ENCODE measurements at regions not wholly inside any gene's neighbourhood (a gene's known extent, or its start where the extent isn't known, plus 50 kb on each side); places are given as distances from the start of the nearest gene placed in this dataset.
"Not testable (repeated sequence)": the region's sequence is repeated elsewhere in the genome, so short reads cannot be mapped to it uniquely, and the experiment has no call there.

DNA sequence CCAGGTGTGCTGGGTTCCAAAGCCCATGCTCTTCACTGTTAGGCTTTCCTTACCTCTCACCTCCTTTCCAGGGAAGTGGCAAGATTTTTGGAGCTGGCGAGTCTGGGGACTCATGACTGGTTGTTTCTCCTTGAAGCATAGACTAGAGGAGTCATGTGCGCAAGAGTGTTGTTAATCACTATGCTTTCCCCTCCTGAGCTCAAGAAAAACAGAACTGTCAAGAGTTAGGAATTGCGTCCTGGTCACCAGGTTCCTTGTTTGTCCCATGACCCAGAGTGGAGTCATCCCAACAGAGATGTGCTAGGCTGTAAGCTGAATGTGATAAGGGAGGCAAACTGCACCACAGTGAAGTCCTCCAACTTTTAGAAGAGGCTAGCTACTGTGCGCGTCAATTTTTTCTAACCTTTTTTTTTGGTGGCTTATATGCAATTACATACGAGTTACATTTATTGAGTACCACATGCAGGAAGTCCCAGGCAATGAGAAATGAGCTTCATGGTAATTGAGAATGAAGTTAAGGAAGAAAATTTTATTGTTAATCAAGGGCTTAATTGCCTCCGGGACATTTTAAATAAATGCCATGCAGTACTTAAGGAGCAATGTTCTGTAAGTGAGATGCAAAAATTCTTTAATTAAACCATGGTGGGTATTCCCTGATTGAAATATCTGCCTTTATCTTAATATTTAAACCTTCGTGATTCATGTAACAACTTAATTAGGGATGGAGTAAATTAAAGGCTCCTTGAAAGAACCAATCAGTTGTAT, 233.9 kb downstream of the ZIC5 start:
- DNase-seq (ENCODE audit: low spot score): no peak

DNA sequence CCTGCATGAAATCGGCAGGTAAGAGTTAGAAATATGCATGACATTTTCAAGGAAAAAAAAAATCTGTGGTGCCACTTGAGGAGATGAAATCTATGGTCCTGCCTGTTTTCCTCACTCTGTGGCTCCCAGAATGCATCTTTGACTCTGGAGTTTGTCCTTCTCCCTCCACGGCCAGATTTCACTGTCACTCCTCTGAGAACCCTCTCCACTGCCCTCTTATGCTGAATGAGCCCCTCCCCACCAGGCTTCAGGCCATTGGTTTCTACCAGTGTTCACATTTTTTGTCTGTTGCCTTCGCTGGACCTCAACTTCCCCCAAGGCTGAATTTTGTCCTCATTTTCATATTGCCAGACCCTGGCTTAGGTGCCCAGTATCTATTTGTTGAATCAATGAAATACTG, 235.0 kb downstream of the ZIC5 start:
- no peak for DNase-seq (ENCODE audit: low spot score)

DNA sequence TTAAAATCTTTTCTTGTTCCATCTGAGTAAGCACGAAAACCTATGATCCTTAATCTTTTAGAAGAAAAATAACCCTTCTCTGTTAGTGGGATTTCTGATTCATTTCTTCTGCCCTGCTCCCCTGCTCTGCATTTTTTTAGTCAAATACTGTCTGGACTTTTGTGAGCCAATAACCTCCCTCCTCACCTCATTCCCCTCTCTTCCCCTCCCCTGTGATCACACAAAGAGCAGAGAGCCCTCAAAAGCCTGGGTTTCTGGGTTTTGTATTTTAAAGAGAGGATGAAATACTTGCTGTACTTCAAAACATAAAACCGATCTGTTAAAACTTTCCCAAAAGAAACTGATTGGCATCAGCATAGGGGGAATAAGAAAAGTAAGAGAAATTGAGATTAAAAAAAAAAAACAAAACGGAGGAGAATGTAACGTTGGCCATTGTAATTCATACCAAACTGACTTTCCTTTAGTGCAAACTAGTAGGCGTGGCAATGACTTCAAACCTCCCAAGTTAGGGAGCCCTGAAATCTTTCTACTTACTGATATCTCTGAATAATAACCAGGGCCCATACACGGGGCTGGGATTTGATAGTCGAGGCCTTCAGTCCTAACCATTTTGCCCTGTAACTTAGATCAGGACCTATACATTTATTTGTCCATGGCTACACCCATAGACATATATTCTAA, 232.9 kb downstream of the TM9SF2 start:
- DNase-seq (ENCODE audit: low spot score): no peak

DNA sequence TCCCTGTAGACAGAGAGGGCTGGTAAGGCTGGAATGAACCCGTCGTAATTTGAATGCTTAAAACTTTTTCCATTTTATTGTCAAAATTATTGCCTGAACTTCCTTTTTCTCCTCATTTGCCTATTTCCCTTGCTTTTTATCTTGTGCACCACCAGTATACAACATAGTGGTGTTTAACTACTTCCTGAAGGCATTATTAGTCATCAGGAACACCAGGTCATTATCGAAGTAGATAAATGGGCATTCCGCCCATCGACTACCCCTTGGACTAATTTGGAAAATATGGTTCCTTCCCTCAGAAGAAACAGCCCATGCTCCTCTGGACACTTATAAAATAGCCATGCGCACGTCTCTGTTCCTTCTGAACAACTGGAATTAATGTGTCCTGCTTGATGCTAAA, 232.1 kb downstream of the TM9SF2 start:
- DNase-seq (ENCODE audit: low spot score): no peak

DNA sequence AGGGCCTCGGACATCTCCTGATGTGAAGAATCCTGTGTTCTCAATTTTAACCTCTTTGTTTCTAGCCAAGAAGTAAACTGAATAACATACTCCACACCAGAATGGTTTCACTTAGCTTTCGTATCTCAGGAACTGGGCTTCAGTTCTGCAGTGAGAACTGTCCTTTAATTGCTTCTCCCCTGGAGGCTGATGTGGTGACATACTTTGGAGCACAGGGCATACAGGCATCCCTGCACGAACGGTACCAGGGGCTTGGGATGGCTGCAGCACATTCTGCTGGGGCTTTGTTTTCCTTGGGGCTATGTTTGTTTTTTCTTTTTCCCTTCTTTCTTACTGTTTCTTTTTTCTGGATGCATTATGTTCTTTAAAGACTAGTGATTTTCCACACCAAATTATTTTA, 230.5 kb downstream of the TM9SF2 start:
- no peak for DNase-seq (ENCODE audit: low spot score)

DNA sequence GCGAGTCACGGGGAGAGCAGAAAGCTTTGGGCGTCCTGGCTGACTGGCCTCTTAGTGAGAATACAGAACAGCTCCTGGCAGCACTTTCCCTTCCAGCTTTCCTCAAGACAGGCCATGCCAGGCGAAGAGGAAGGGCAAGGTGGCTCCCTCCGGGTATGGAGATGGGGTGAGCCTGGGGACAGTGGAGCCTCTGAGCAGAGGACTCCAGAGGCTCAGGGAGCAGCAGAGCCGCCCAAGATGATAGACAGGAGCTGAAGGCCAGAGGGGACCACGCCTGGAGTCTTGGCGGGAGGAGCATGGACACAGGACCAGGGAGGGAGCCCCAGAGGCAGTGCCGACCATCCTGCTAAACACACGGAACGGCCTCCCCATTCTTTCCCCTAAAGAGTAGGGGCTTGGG, 229.1 kb downstream of the TM9SF2 start:
- no peak for DNase-seq (ENCODE audit: low spot score)

DNA sequence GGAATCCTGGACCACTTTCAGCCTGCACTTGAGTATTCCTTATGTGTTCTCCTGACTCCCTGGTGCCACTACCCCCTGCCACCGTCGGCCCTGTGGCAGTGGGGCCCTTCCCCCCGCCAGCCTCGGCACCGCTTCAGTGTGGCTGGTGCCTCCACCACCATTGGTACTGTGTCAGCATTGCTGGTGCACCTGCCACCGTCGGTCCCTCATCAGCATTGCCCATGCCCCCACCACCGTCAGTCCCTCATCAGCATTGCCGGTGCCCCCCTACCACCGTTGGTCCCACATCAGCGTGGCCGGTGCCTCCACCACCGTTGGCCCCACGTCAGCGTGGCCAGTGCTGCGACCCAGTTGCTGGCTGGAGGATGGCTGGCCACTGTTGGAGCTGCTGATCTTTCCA, 228.5 kb downstream of the TM9SF2 start:
- DNase-seq (ENCODE audit: low spot score): no peak

DNA sequence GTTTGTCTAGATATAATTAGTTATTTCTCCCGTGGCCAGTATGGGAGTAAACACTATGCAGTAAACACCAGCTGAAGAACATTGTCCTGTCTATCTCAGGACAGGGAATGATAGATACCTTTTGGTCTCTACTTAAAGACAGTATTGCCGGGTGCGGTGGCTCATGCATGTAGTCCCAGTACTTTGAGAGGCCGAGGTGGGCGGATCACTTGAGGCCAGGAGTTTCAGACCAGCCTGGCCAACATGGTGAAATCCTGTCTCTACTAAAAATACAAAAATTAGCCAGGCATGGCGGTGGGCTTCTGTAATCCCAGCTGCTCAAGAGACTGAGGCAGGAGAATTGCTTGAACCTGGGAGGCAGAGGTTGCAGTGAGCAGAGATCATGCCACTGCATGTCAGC, 226.4 kb downstream of the TM9SF2 start:
- not testable (repeated sequence) for DNase-seq (ENCODE audit: low spot score)

DNA sequence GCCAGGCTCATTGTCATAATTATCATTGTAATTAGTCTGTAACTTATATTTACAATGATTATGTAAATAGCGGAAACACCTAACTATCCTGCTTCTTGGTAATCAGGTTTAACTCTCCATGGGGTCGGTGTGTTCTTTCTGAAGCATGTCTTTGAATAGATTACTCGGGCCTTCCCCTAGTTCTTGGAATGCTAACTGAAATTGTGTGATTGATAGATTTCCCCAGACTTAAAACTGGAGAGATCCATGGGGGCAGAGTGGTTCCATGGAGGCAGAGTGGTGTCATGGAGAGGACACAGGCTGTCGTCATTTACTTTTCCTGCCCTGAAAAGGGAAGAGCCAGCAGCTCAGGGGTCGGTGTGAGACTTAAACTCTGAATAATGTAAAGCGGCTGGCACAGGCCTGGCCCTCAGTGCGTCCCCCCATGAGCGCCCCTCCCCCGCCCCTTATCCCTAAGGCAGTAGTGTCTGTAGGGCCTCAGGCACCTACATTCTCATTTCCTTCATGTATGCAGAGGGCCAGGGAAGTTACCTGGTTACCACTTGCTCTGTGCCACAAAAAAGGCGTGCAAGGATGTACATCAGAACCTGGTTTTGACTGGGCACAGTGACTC, 225.1 kb downstream of the TM9SF2 start:
- DNase-seq (ENCODE audit: low spot score): no peak

DNA sequence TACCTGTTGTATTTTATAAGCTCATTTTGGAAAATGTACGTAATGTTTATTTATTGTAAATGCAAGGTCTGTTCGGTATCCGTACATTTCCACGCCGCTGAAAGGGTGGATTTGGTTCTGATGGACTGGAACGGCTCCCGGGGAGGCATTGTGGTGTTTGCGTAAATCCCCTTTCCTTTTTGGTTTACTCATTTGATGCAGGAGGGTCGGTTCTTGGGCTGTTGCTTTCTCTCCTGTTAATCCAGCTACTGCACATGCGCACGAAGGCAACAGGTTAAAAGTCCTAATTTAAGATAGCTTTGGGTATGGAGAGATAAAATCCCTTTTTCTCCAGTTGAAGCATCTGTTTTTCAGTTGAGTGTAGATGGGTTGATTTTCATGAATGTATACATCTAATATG, 224.4 kb downstream of the TM9SF2 start:
- DNase-seq (ENCODE audit: low spot score): no peak

DNA sequence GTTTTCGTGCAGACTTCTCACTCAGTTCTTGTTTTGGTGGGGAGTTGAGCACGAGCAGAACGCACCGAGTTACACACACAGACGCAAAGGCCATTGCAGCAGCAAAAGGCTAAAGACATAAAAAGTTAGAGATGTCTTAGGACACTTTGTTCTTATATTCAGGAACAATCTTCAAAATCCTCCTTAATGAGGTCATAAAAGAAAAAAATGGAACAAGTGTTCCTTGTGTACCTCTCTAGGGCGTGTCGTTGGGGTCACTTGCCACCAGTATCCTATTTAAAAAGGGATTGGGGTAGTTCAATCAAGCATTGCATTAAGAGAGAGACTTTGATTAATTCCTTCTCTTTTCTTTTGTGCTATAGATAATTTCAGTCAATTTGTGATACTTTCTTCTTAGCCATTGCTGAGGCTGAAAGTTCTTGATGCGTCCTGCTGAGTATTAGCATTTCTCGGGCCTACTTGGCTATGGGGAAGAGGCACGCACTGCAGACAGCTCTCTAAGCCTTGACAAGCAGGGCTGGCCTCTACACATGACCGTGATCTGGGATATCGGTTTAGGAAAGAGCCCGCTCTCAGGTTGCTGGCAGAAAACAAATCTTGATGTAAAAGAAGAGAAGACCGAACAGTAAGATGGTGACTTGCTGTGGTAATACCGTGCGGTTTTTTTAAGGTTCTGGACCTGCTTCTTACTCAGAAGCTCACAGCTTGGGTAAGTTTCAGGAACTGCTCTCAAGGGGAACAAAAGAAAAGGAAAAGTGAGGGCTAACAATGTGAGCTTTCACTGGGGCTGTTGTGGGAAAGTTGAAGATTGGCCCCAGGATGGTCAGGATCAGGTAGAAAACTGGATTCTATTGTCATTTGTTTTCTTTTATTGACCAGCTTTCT, 223.6 kb downstream of the TM9SF2 start:
- no peak for DNase-seq (ENCODE audit: low spot score)

DNA sequence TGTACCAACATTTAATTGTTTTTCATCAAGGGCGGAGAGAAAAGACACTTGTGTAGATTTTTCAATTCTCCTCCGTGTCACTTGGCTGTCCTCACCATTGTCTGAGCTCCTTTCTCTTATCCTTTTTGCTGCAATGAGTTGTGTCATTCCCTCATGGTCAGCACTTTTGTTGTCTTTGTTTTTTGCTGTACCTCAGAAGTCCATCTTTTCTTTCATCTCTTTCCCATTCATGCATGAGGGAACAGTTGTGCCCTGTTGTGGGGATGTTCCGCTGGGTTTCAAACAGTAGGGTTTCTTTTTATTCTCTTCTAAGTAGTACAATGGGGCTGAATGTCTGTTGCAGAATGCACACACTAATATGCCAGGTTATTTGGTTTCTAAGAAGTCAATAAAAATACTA, 222.6 kb downstream of the TM9SF2 start:
- no peak for DNase-seq (ENCODE audit: low spot score)

DNA sequence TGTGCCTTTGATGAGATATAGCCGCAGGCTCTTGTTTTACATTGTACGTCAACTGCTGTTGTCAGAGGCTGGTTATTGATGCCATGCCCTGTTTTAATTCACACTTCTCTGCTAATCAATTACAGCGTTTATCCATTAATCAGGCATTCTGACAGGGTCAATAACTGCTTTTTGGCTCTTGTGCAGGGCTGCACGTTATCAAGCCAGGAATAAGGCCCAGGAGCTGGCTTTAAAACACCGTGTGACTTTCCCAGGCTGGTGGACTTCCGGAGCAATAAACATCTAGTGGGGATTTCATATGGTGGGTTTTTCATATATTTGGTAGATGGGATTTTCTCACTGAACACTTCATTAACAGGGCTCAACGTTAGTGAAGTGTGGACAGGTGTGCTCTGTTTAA, 221.7 kb downstream of the TM9SF2 start:
- DNase-seq (ENCODE audit: low spot score): no peak

DNA sequence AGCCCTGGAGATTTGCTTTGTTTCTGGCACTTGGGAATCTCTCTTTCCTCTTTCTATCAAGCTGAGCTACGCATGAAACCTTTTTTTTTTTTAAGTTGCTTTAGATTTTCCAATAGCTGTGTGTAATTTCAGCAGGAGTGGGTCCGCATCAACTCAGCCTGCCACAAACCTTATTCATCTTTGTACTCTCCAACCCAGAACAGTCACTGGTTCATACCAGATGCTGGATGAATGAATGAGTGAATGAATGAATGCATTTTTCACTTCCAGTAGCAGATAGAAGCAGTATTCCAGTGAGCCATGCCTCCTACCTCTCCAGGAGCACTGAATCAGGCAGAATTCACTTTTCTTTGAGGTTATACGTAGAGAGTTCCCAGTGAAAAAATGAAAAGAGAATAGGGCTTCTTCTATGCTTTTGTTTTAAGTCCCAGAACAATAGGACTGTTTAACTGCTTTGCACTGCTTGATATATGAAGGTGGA, 221.1 kb downstream of the TM9SF2 start:
- no peak for DNase-seq (ENCODE audit: low spot score)

DNA sequence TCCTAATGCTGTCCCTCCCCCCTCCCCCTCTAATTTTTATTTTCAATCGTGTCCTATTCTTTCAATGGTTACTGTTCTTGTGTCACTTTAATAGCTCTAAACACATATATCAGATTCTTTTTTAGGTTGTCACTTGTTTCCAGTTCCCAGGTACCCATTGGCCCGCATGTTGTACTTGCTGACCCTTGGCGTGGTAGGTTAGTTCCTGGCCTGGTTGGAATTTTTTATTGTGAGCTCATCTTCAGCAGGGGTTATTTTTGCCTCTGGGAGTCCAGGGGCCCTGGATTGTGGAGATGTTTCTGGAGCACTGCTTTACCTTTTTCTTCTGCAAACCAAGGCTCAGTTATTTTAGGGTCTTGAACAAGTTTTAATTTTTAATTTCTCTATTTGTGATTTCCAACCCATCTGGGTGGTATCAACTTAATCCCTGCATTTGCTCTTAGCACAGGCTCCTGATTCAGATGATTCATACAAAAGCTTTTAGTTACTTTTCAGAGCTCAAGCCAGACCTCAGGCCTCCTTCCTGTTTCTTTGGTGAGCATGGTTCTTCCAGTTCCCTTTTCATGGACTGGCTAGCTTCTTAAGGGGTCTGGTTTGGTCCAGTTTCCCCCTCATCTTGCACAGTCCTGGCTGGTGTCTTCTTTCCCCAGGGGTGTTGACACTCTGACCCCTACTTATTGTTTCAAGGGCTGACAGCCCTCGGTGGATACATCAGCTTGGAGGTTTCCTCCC, 220.5 kb downstream of the TM9SF2 start:
- no peak for DNase-seq (ENCODE audit: low spot score)

DNA sequence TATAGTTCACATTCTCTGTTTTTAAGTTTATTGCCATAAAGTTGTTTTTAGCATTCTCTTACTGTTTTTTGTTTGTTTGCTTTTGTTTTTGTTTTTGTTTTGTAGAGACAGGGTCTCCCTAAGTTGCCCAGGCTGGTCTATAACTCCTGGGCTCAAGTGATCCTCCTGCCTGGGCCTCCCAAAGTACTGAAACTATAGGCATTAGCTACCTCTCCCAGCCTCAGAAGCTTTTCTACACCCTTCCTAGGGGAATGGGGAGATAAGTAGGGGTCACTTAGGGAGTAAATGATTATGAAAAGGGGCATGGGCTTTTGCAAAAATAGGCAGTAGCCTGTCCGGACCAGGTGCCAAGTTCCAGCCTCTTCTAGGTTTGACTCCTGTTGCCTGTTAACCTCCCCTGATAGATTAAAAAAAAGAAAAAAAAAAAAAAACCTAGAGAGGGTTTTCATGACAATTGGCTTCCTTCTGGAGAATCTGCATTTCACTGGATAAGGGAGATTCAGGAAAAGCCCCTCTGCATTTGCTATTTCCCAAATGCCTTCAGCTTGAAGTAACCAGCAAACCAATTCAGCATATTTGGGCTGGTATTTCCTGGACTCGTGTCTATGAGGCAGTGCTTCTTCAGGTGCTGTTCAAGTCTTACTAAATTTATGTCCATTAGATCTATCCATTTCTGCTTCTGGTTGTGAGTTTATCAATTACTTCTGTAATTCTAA, 216.8 kb downstream of the TM9SF2 start:
- no peak for DNase-seq (ENCODE audit: low spot score)

DNA sequence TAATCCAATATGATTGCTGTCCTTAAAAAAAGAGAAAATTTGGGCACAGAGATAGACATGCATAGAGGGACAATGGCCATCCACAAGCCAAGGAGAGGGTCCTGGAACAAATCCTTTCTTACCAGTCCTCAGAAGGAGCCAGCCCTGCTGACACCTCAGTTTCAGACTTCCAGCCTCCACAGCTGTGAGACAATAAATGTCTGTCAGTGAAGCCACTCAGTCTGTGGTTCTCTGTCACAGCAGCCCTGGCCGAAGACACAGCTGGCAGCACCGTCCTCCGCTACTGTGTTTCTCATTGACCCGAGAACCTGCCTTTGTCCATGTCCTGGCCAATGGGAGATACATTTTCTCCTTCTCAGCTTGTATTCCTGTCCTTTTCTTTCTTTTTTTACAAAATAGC, 207.9 kb downstream of the TM9SF2 start:
- no peak for DNase-seq (ENCODE audit: low spot score)

DNA sequence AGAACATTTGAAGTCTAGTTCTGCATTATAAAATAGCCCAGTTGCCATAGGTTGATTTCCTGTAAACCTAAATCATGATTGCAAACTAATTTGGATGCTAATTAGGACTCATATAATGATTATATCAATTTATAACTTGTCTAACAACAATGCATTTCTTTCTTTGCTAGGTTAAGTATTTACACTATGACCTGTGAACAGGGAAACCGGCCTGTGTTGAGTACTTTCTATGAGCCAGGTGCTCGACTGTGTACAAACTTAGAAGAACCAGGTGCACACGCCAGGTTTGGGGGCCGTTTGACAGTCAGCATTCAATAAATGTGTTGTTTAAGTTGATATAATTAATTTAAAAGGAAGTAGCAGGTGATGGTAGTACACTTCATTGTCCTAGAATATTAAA, 203.1 kb downstream of the TM9SF2 start:
- DNase-seq (ENCODE audit: low spot score): no peak

DNA sequence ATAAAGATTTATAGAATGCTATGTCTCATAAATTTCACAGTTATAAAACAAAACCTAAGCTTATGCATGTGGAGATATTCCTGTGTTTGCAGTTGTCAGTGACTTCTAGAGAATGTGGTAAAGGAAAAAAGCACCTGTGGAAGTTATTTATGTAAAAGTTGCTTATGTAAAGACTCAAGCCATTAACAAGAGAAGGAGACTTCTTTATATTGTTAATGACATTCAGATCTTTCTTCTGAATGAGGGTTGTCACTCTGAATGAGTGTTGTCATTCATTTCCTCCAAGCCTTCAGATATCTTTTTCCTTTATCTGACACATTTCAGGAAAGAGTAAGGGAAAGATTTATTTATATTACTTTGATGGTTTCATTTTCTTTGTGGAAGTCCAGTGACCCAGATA, 202.6 kb downstream of the TM9SF2 start:
- no peak for DNase-seq (ENCODE audit: low spot score)

DNA sequence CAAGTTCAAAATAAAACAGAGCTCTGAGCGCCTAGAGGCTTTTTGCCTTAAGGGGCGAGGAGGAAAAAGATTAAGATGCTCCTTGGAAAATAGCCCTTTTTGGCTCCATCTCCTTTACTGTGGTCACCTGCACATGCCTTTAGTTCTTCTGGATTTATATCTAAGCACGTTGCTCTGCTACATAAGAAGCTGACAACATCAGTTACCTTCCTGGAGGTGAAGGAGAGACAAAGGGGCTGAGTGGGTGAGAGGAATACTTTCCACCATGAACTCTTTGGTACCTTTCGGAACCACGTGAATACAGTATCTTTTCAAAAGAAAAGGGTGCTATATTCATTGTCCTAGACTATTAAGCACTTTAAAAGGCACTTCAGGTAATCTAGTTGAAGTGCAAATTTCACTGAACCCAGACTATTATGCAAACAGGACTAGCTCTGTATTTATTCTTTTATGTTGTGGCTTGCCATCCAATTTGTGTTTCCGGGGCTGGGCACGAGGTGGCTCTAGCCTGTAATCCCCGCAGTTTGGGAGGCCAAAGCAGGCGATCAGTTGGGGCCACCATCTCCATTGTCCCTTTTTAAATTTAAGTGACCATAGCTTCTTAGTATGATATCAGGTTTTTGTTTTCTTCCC, 201.5 kb downstream of the TM9SF2 start:
- no peak for DNase-seq (ENCODE audit: low spot score)

DNA sequence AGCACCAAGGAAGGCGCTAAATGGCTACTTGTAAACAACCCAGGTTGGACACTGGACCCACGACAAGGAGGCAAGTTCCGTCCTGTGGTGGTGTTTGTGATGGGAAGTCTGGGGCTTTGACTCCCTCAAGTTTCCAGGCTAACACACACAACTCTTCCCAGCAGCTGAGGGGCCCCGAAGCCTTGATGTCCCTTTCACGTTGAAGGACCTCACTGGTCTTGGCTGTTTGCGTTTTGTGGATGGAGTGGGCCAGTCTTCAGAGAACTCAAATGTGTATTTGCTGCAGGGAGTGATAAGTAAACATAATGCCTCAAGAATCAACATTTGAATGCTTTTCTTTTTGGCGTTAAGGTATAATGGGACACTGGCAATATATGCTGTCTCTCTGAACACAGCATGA, 199.2 kb downstream of the TM9SF2 start:
- DNase-seq (ENCODE audit: low spot score): no peak
